Left lung (tissue), 4 donors: ENCODE measurements at regions not wholly inside any gene's neighbourhood (a gene's known extent, or its start where the extent isn't known, plus 50 kb on each side); places are given as distances from the start of the nearest gene placed in this dataset.

Experiments used
- ATAC-seq: fragments of 200-7000 bp; cut with Tn5 transposase; one replicate; pipeline ENCODE4 v1.9.1; 2020; ENCODE audit warnings: moderate library complexity
- DNase-seq, 4 donors: peaks; one replicate each; pipeline ENCODE4 v3.0.0-alpha.2; 2013 to 2020
- H3K27ac ChIP-seq, 2 donors: fragments of 200-600 bp; sonication (generic) in 1 of 2; one replicate each; pipeline versions ENCODE4 v1.5.0 to v1.8.0; 2020 to 2021
- H3K27me3 ChIP-seq, 2 donors: fragments of 200-600 bp; sonication (generic) in 1 of 2; one replicate each; pipeline versions ENCODE4 v1.5.0 to v1.8.0; 2020 to 2021
- H3K36me3 ChIP-seq, 2 donors: fragments of 200-600 bp; sonication (generic) in 1 of 2; one replicate each; pipeline versions ENCODE4 v1.5.0 to v1.8.0; 2020 to 2021
- H3K4me1 ChIP-seq, 2 donors: fragments of 200-600 bp; one replicate each; pipeline ENCODE4 v1.8.0; 2021
- H3K4me3 ChIP-seq, 2 donors: fragments of 200-600 bp; sonication (generic) in 1 of 2; one replicate each; pipeline versions ENCODE4 v1.5.0 to v1.8.0; 2020 to 2021; ENCODE audit warnings: mild to moderate bottlenecking in 1 of 2
- H3K9me3 ChIP-seq, 2 donors: fragments of 200-600 bp; sonication (generic) in 1 of 2; one replicate each; pipeline versions ENCODE4 v1.5.0 to v1.8.0; 2020 to 2021
- intact Hi-C, 2 donors: fragments of 100-400 bp; cut with DNase I; formaldehyde crosslinking; loops; one replicate each; pipeline versions ENCODE4 v1.11.2 to v1.14.2; 2022
- TF ChIP-seq, protein P1 (sequence below), 2 donors: fragments of 200-600 bp; sonication (generic) in 1 of 2; IDR thresholded peaks; one replicate each; pipeline versions ENCODE4 v1.5.0 to v1.8.0; 2021; ENCODE audit warnings: antibody characterized with exemption in 2 of 2
- donor health status: DM: no; HTN: yes; CAD: no.
- donor health status: DM: no; HTN: no; CAD: no.

DNA sequence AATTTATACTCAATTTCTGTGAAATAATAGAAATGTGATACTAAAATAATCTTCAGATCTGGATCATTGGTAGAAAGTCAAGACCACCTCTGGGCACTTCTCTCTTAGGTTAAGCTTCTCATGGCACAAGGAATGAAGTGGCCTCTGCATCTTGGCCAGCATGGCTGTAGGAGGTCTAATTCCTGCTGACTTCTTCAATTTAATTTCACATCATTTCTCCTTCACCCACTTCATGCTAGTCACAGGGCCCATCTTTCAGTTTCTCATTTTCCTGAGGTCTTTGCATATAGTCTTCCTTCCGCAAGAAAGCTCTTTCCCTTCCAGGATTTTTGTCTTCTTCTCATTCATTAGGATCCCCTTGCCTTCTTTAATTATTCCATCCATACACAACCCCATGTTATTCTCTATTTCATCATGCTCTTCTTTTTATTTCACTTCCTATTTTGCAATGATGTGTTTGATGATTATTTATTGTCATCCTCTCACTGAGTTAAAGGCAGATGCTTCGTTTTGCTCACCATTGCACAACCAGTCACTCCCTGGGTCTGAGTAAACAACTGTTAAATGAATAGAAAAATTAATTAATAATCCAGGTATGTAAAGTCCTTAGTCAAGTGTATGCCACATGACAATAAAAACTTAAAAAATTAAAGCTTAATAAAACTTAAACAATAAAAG, 397.4 kb downstream of the SPRY2 start:
- no peak for ATAC-seq

DNA sequence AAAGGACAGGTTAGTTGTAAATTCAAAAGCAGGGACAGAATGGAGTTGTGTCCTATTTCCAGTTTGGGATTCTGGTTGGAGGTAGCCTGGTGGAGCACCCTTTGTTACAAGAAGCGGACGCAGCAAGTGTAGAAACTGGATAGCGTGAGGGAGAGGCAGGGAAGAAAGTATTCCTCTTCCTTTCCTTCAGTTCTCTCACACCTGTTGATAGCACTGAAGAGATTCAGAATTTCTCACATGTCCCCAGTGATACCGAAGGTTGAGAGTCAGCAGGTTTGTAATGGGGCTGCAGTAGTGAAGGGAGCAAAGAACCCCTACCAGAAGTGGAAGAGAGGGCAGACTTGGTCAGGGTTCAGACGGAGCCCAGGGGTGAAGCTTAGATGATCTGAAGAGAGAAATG, 399.2 kb downstream of the SPRY2 start:
- ATAC-seq (no peak), DNase-seq (no peak)
- H3K9me3 ChIP-seq: no peaks in the 10 kb centered on the region
- no peak overlapping the region for H3K4me3 ChIP-seq
- intact Hi-C loops: no loop called here
- TF ChIP-seq, protein P1, sequence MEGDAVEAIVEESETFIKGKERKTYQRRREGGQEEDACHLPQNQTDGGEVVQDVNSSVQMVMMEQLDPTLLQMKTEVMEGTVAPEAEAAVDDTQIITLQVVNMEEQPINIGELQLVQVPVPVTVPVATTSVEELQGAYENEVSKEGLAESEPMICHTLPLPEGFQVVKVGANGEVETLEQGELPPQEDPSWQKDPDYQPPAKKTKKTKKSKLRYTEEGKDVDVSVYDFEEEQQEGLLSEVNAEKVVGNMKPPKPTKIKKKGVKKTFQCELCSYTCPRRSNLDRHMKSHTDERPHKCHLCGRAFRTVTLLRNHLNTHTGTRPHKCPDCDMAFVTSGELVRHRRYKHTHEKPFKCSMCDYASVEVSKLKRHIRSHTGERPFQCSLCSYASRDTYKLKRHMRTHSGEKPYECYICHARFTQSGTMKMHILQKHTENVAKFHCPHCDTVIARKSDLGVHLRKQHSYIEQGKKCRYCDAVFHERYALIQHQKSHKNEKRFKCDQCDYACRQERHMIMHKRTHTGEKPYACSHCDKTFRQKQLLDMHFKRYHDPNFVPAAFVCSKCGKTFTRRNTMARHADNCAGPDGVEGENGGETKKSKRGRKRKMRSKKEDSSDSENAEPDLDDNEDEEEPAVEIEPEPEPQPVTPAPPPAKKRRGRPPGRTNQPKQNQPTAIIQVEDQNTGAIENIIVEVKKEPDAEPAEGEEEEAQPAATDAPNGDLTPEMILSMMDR (IDR thresholded peaks at IDR 0.05): no peak
- H3K4me1 ChIP-seq: peaks cover 0 to 2% of the 10 kb centered on the region in 2 donors
- H3K27ac ChIP-seq: no peak overlapping the region
- H3K27me3 ChIP-seq: no peaks in the 10 kb centered on the region
- H3K36me3 ChIP-seq: no peaks in the 10 kb centered on the region

More for the DNA sequence above, 397.4 kb downstream of the SPRY2 start:
- no peaks in the 10 kb centered on the region for H3K4me1 ChIP-seq
- intact Hi-C loops: no loop called here
- no peaks in the 10 kb centered on the region for H3K9me3 ChIP-seq
- H3K36me3 ChIP-seq: no peaks in the 10 kb centered on the region
- H3K27ac ChIP-seq: no peak overlapping the region
- TF ChIP-seq, protein P1 (IDR thresholded peaks at IDR 0.05): no peak
- H3K4me3 ChIP-seq: no peak overlapping the region
- DNase-seq: no peak
- no peaks in the 10 kb centered on the region for H3K27me3 ChIP-seq

DNA sequence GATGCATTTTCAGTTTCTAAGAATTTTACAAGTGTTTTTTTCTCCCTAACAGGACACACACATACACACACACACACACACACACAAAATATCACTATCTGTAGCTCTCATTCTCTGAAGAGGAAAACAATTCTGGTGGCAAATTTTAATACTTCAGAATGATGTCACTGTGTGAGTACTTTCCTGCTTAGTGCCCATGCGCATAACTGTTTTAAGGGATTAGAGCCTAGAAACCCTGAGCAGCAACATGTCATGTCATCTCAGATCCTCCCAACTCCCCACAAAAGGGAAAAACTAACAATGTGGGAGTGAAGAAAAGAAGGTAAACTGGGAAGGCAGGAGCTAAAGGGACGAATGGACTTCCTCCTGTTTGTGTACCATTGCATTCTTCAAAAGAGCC, 401.2 kb downstream of the SPRY2 start:
- Histone ChIP-seq H3K9me3 (no peaks in the 10 kb centered on the region), H3K27ac (no peak overlapping the region), H3K4me3 (no peak overlapping the region), H3K36me3 (no peaks in the 10 kb centered on the region), H3K4me1 (peaks cover 0 to 10% of the 10 kb centered on the region in 2 donors), H3K27me3 (no peaks in the 10 kb centered on the region)
- DNase-seq: no peak
- intact Hi-C loops: no loop called here
- TF ChIP-seq, protein P1 (IDR thresholded peaks at IDR 0.05): no peak
- ATAC-seq: no peak

DNA sequence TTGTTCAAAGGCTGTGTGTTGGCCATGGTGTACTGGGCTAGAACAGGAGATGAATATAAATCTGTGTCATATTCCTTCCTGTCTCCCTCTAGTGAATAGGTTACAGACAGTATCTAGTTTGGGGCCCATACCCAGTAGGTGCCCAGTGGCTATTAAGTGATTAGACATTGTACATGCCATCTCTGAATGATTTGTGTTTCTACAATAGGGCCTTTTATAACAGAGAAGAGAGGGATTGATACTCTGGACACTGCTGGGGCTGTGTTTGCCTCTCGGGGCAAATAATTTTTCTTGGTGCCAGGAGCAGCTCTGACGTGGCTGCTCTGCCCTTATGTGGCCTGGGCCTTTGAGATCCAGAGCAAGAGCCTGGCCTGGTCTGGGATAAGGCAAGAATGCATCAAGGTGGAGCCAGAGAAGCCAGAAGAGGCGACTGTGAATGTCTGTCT, 403.1 kb downstream of the SPRY2 start:
- no peak for ATAC-seq
- H3K36me3 ChIP-seq: no peaks in the 10 kb centered on the region
- no peak overlapping the region for H3K27ac ChIP-seq
- no peak for DNase-seq
- intact Hi-C loops: no loop called here
- no peaks in the 10 kb centered on the region for H3K9me3 ChIP-seq
- TF ChIP-seq, protein P1 (IDR thresholded peaks at IDR 0.05): no peak
- peaks cover 0 to 10% of the 10 kb centered on the region in 2 donors for H3K4me1 ChIP-seq
- no peaks in the 10 kb centered on the region for H3K27me3 ChIP-seq
- no peak overlapping the region for H3K4me3 ChIP-seq

DNA sequence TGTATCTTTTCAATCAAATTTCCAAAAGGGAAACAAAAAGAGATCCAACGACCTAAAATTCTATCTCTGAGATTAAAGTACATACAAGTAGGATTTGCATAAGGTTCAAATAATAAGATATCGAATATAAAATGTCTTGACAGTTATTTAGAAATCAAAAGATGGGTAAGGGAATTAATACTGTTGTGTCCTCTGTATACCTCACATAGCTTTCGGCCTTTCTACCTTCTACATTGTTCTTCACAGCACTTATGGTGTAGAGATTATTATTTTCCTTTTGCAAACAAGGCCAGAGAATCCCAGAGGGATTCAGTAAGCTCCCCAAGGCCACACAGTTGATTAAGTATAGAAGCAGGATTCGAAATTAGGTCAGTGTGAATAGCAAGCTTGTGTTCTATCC, 403.6 kb downstream of the SPRY2 start:
- peaks cover 0 to 10% of the 10 kb centered on the region in 2 donors for H3K4me1 ChIP-seq
- intact Hi-C loops: no loop called here
- H3K27me3 ChIP-seq: no peaks in the 10 kb centered on the region
- TF ChIP-seq, protein P1 (IDR thresholded peaks at IDR 0.05): no peak
- no peak for DNase-seq
- no peak for ATAC-seq
- no peaks in the 10 kb centered on the region for H3K9me3 ChIP-seq
- no peaks in the 10 kb centered on the region for H3K36me3 ChIP-seq
- peak overlapping the region; percentile 59 to 80 for H3K27ac ChIP-seq
- no peak overlapping the region for H3K4me3 ChIP-seq
